GM21737 (cell line): ENCODE measurements at regions not wholly inside any gene's neighbourhood (a gene's known extent, or its start where the extent isn't known, plus 50 kb on each side); places are given as distances from the start of the nearest gene placed in this dataset.

Experiments used
- ATAC-seq: cut with Tn5 transposase; IDR thresholded peaks from one replicate; pipeline ENCODE4 v1.9.1; 2021; ENCODE audit warnings: mild to moderate bottlenecking, moderate library complexity; ENCODE audit not compliant: unreplicated experiment

GRCh38 chr21:25384782-25385181 is 222.5 kb downstream of the MRPL39 start:
- no peak for ATAC-seq

GRCh38 chr21:25383545-25383944 is 223.7 kb downstream of the MRPL39 start:
- no peak for ATAC-seq

GRCh38 chr21:25381936-25382452 is 225.3 kb downstream of the MRPL39 start:
- ATAC-seq: no peak

- no peak for ATAC-seq
Observed at GRCh38 chr21:25375675-25376074, 231.6 kb downstream of the MRPL39 start.

- ATAC-seq: no peak
Observed at GRCh38 chr21:25373126-25374082, 233.9 kb downstream of the MRPL39 start.

- ATAC-seq: no peak
Observed at GRCh38 chr21:25371841-25372425, 235.3 kb downstream of the MRPL39 start.

- ATAC-seq: no peak
Observed at GRCh38 chr21:25370311-25370744, 237.0 kb downstream of the MRPL39 start.

- ATAC-seq: no peak
Observed at GRCh38 chr21:25369524-25370300, 237.6 kb downstream of the MRPL39 start.

- ATAC-seq: no peak
Observed at GRCh38 chr21:25368531-25368930, 238.8 kb downstream of the MRPL39 start.

GRCh38 chr21:25366116-25366515 is 241.2 kb downstream of the MRPL39 start:
- ATAC-seq: no peak

- no peak for ATAC-seq
Observed at GRCh38 chr21:25362375-25363267, 244.7 kb downstream of the MRPL39 start.

- no peak for ATAC-seq
Observed at GRCh38 chr21:25361765-25362164, 245.5 kb downstream of the MRPL39 start.

- ATAC-seq: no peak
Observed at GRCh38 chr21:25361097-25361496, 246.2 kb downstream of the MRPL39 start.

- ATAC-seq: no peak
Observed at GRCh38 chr21:25360593-25360992, 246.7 kb downstream of the MRPL39 start.

GRCh38 chr21:25359724-25360123 is 247.6 kb downstream of the MRPL39 start:
- no peak for ATAC-seq

GRCh38 chr21:25350056-25350455 is 257.2 kb downstream of the MRPL39 start:
- no peak for ATAC-seq

GRCh38 chr21:25343774-25344545 is 263.3 kb downstream of the MRPL39 start:
- ATAC-seq: no peak

GRCh38 chr21:25342816-25343215 is 264.5 kb downstream of the MRPL39 start:
- ATAC-seq: no peak

GRCh38 chr21:25341981-25342380 is 265.3 kb downstream of the MRPL39 start:
- ATAC-seq: no peak
